ENCODE measurements at regions not wholly inside any gene's neighbourhood (a gene's known extent, or its start where the extent isn't known, plus 50 kb on each side); places are given as distances from the start of the nearest gene placed in this dataset.

- peak overlapping the region; percentile 68 for H2AFZ ChIP-seq (ENCODE audit: low read length)
- H3K4me3 ChIP-seq (ENCODE audit: extremely low read depth in 1 of 4, insufficient read depth in 2 of 4, low read depth in 3 of 4, low read length in 4 of 4): peak overlapping the region in 1 of 4 experiments; percentile 37; a peak in 1 of 8 replicates
- H3K23me2 ChIP-seq (ENCODE audit: low read depth, low read length): no peaks in the 10 kb centered on the region
- CTCF ChIA-PET (ENCODE audit: partially characterized antibody): no interaction called here
- peak overlapping the region; percentile 96; the same call in 1 of the 2 replicates for H2BK5ac ChIP-seq (ENCODE audit: low read depth, low read length)
- H2BK20ac ChIP-seq (ENCODE audit: low read length): no peak overlapping the region
- H3K9me3 ChIP-seq (ENCODE audit: insufficient read depth in 2 of 2, low read depth in 1 of 2, low read length in 1 of 2): no peaks in the 10 kb centered on the region
- 0 out of 2 replicates have a peak overlapping the region, but pooled peaks have one; percentile 21 for H3K27ac ChIP-seq (ENCODE audit: low read depth, low read length)
- H3K4ac ChIP-seq (replicated peaks; ENCODE audit: insufficient read length, low read depth, low read length): no peak overlapping the region
- H2BK15ac ChIP-seq (ENCODE audit: low read length): no peak overlapping the region
- WGBS, 2 experiments (ENCODE audit: extremely low coverage in 1 of 2, insufficient coverage in 1 of 2, insufficient read length in 1 of 2, insufficient replicate concordance in 2 of 2, low coverage in 1 of 2, low lambda C conversion rate in 2 of 2, missing lambda C conversion rate in 1 of 2): 10% methylated on average over 12 of the region's 16 CpGs; no CpG with 5 or more reads in 1 of the 2 experiments
- H3K23ac ChIP-seq (ENCODE audit: insufficient read length): no peak overlapping the region
- H3K4me2 ChIP-seq (ENCODE audit: insufficient read depth in 1 of 2, low read depth in 2 of 2, low read length in 2 of 2): peak overlapping the region; percentile 45 to 52
- no peak overlapping the region for H3K56ac ChIP-seq (replicated peaks; ENCODE audit: insufficient read length, low read depth, low read length)
- H3K4me1 ChIP-seq (replicated peaks in 1 of 4; ENCODE audit: control insufficient read depth in 3 of 4, insufficient read depth in 4 of 4, low read length in 3 of 4): peaks cover 4 to 8% (median 5%) of the 10 kb centered on the region in 4 experiments
- no peaks in the 10 kb centered on the region for H3K36me3 ChIP-seq (ENCODE audit: control insufficient read depth in 2 of 4, insufficient read depth in 4 of 4, low read length in 3 of 4)
- H3K14ac ChIP-seq (ENCODE audit: insufficient read length): no peak overlapping the region
- no peak overlapping the region for H2BK120ac ChIP-seq (replicated peaks; ENCODE audit: low read depth, low read length)
- H3K79me1 ChIP-seq (ENCODE audit: low read depth, low read length): no peaks in the 10 kb centered on the region
- no peaks in the 10 kb centered on the region for H3K79me2 ChIP-seq (ENCODE audit: control insufficient read depth in 1 of 2, insufficient read depth in 2 of 2, low read length in 2 of 2)
- POLR2A ChIA-PET (ENCODE audit: partially characterized antibody): no interaction called here
- FAIRE-seq: peak; percentile 73
- H2BK12ac ChIP-seq (ENCODE audit: low read depth, low read length): peak overlapping the region; percentile 70; the same call in 1 of the 2 replicates
- H2AK5ac ChIP-seq (ENCODE audit: low read depth, low read length): no peak overlapping the region
- H3K18ac ChIP-seq (ENCODE audit: extremely low read depth, low read length): peak overlapping the region; percentile 85; the same call in 1 of the 2 replicates
- H4K91ac ChIP-seq (replicated peaks; ENCODE audit: insufficient read length, low read length): no peak overlapping the region
- H3K27me3 ChIP-seq (replicated peaks in 1 of 4; ENCODE audit: control insufficient read depth in 3 of 4, extremely low read depth in 1 of 4, insufficient read depth in 3 of 4, low read length in 3 of 4): no peaks in the 10 kb centered on the region
- no peak overlapping the region for H3K9ac ChIP-seq (replicated peaks in 1 of 4; ENCODE audit: extremely low read depth in 1 of 4, low read depth in 3 of 4, low read length in 3 of 4)
- no peak overlapping the region for H4K5ac ChIP-seq (ENCODE audit: insufficient read length, low read depth, low read length)
- peak; percentile 39 to 61 for DNase-seq (ENCODE audit: low read depth in 1 of 2, low spot score in 2 of 2)
- H4K8ac ChIP-seq (ENCODE audit: extremely low read depth, insufficient read depth, low read length): no peak overlapping the region
- H4K20me1 ChIP-seq (replicated peaks in 1 of 2; ENCODE audit: control insufficient read depth in 1 of 2, insufficient read depth in 2 of 2, low read length in 2 of 2): no peaks in the 10 kb centered on the region
- TF ChIP-seq EGR1 (IDR thresholded peaks at IDR 0.05; ENCODE audit: borderline replicate concordance, low read depth, low read length) (peak; percentile 55), ZNF274 (IDR thresholded peaks at IDR 0.05; ENCODE audit: borderline replicate concordance, extremely low read depth, low read length) (no peak), POLR2A (IDR thresholded peaks at IDR 0.05; ENCODE audit: control extremely low read depth in 1 of 2, low read depth in 2 of 2, low read length in 2 of 2) (peak in 1 of 2 experiments; percentile 36; a peak in 1 of 3 replicates)
Measured at GRCh38 chr18:72692086-72692485, 147.9 kb upstream of the CBLN2 start.
